Sigmoid colon (tissue), 6 donors: ENCODE measurements at regions not wholly inside any gene's neighbourhood (a gene's known extent, or its start where the extent isn't known, plus 50 kb on each side); places are given as distances from the start of the nearest gene placed in this dataset.
A peak's percentile ranks its signal among the peaks of the same experiment; 100 is the strongest.

Experiments
- DNase-seq: peaks from one replicate; pipeline ENCODE4 v3.0.0-alpha.2; 2019
- H3K27ac ChIP-seq, 4 donors: fragments of 200-600 bp; sonication (generic); one replicate each; pipeline ENCODE4 v1.5.1; 2016 to 2019; ENCODE audit warnings: mild to moderate bottlenecking in 1 of 4
- H3K27me3 ChIP-seq, 3 donors: fragments of 200-600 bp; sonication (generic); one replicate each; pipeline ENCODE4 v1.5.1; 2019; ENCODE audit warnings: mild to moderate bottlenecking in 1 of 3
- H3K36me3 ChIP-seq, 4 donors: fragments of 200-600 bp; sonication (generic); one replicate each; pipeline ENCODE4 v1.5.1; 2016 to 2019
- H3K4me1 ChIP-seq, 4 donors: fragments of 200-600 bp; sonication (generic); one replicate each; pipeline ENCODE4 v1.5.1; 2017 to 2019
- H3K4me3 ChIP-seq, 4 donors: fragments of 200-600 bp; sonication (generic); one replicate each; pipeline ENCODE4 v1.5.1; 2017 to 2019; ENCODE audit warnings: mild to moderate bottlenecking in 2 of 4, moderate library complexity in 1 of 4
- H3K9me3 ChIP-seq, 4 donors: fragments of 200-600 bp in 3 of 4; sonication (generic) in 3 of 4; one replicate each; pipeline versions ENCODE4 v1.5.1 to v1.6.1; 2013 to 2019
- EP300 ChIP-seq, 4 donors: sonication (generic); formaldehyde crosslinking; IDR thresholded peaks; one replicate each; pipeline ENCODE4 v1.6.1; 2017; ENCODE audit warnings: antibody characterized with exemption in 4 of 4
- POLR2A ChIP-seq, 2 donors: fragments of 450-650 bp; IDR thresholded peaks; one replicate each; pipeline ENCODE4 v1.6.1; 2016; ENCODE audit warnings: antibody characterized with exemption in 2 of 2, mild to moderate bottlenecking in 2 of 2, moderate library complexity in 2 of 2
- POLR2AphosphoS5 ChIP-seq, 4 donors: sonication (generic); formaldehyde crosslinking; IDR thresholded peaks; one replicate each; pipeline ENCODE4 v1.6.1; 2017; ENCODE audit warnings: antibody characterized with exemption in 4 of 4
- WGBS, 2 donors: extraction: QIAGEN DNeasy Blood & Tissue Kit; methylation state at CpG; one replicate each; pipeline ENCODE4 v1.1.7; 2013; 5-methylcytosine and 5-hydroxymethylcytosine counted together
- intact Hi-C: fragments of 100-400 bp; cut with DNase I; formaldehyde crosslinking; loops from one replicate; pipeline ENCODE4 v1.15.1; 2023
- TF ChIP-seq, protein P1 (sequence below), 4 experiments: fragments of 450-650 bp in 3 of 4; fragments of 200-600 bp in 1 of 4; IDR thresholded peaks; one replicate each; pipeline ENCODE4 v1.5.1; 2016 to 2019; ENCODE audit warnings: antibody characterized with exemption in 4 of 4, mild to moderate bottlenecking in 3 of 4, moderate library complexity in 2 of 4
- donor health status: healthy with polysubstance abuse.
- donor health status: healthy.

DNA sequence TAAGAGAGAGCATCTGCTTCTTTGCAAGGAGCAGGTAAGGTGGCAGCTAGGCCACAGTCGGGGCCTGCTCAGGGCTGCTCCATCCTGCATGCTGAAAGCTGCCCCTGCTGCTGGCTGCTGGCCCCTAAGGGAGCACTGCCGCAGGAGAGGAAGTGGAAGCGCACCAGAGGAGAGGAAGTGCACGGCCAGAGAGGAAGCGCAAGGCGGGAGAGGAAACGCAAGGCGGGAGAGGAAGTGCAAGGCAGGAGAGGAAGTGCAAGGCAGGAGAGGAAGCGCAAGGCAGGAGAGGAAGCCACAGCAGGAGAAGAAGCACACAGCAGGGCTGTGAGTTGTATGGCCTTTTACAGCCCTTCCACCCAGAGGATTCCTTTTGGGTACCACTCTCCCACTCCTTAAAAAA, 539.0 kb upstream of the TNP1 start:
- TF ChIP-seq EP300 (IDR thresholded peaks at IDR 0.05) (no peak), POLR2A (IDR thresholded peaks at IDR 0.05) (no peak), POLR2AphosphoS5 (IDR thresholded peaks at IDR 0.05) (no peak)
- TF ChIP-seq, protein P1, sequence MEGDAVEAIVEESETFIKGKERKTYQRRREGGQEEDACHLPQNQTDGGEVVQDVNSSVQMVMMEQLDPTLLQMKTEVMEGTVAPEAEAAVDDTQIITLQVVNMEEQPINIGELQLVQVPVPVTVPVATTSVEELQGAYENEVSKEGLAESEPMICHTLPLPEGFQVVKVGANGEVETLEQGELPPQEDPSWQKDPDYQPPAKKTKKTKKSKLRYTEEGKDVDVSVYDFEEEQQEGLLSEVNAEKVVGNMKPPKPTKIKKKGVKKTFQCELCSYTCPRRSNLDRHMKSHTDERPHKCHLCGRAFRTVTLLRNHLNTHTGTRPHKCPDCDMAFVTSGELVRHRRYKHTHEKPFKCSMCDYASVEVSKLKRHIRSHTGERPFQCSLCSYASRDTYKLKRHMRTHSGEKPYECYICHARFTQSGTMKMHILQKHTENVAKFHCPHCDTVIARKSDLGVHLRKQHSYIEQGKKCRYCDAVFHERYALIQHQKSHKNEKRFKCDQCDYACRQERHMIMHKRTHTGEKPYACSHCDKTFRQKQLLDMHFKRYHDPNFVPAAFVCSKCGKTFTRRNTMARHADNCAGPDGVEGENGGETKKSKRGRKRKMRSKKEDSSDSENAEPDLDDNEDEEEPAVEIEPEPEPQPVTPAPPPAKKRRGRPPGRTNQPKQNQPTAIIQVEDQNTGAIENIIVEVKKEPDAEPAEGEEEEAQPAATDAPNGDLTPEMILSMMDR (IDR thresholded peaks at IDR 0.05) = no peak
- peak overlapping the region in 2 of 4 donors; percentile 1 to 30 for H3K27ac ChIP-seq
- no peaks in the 10 kb centered on the region for H3K36me3 ChIP-seq
- WGBS, 2 donors = 54 to 72% methylated on average over 9 of the region's 9 CpGs
- intact Hi-C loops = no loop called here
- H3K4me1 ChIP-seq = peaks cover 0 to 58% (median 54%) of the 10 kb centered on the region in 4 donors
- no peaks in the 10 kb centered on the region for H3K9me3 ChIP-seq
- H3K4me3 ChIP-seq = no peak overlapping the region
- H3K27me3 ChIP-seq = no peaks in the 10 kb centered on the region
- no peak for DNase-seq

DNA sequence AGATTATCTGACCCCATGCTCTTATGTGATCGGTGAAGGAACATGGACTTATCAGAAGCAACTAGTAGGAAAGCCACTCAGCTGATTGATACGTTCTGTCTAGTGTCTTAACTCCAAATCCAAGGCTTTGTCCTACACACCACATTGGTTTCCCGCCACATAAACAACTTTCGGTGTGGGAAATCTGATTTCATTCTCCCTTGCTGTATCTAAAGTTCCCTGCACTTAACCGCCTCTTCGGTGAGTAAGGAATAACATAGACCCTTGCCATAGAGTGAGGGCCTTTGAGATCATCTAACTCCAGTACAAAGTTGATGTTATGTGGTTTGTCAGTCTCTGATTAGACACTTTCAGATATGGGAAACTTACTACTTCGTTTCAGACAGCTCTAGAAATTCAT, 538.2 kb upstream of the TNP1 start:
- Histone ChIP-seq H3K27me3 (no peaks in the 10 kb centered on the region), H3K9me3 (no peaks in the 10 kb centered on the region), H3K27ac (peak overlapping the region in 2 of 4 donors; percentile 6 to 73), H3K4me3 (no peak overlapping the region), H3K4me1 (peaks cover 0 to 58% (median 53%) of the 10 kb centered on the region in 4 donors), H3K36me3 (no peaks in the 10 kb centered on the region)
- intact Hi-C loops = no loop called here
- WGBS, 2 donors = 80 to 88% methylated on average over 7 of the region's 7 CpGs
- TF ChIP-seq, protein P1 (IDR thresholded peaks at IDR 0.05) = no peak
- TF ChIP-seq POLR2AphosphoS5 (IDR thresholded peaks at IDR 0.05) (no peak), EP300 (IDR thresholded peaks at IDR 0.05) (no peak), POLR2A (IDR thresholded peaks at IDR 0.05) (no peak)
- no peak for DNase-seq

DNA sequence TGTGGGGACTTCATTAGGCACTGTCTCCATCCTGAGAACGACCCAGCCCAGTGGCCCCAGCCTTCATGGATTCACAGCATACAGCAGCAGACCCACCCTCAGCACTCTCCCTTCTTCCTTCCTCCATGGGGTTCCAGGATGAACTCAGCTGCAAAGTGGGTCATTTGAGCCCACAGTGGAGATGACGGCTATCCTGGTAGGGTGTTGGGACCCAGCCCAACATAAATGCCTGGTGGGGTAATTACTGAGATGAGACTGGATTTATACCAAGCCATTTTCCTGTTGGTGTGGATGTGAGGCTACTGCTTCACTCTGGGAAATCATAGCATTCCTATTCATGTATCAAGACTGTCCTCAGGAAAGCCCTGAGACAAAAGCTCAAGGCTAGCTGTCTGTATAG, 536.7 kb upstream of the TNP1 start:
- 36 to 69% methylated on average over 2 of the region's 2 CpGs for WGBS, 2 donors
- Histone ChIP-seq H3K36me3 (no peaks in the 10 kb centered on the region), H3K4me1 (peaks cover 0 to 55% (median 46%) of the 10 kb centered on the region in 4 donors), H3K27me3 (no peaks in the 10 kb centered on the region), H3K27ac (peak overlapping the region in 3 of 4 donors; percentile 58 to 73 (median 73)), H3K4me3 (no peak overlapping the region), H3K9me3 (peaks cover 0 to 4% (median 0%) of the 10 kb centered on the region in 4 donors)
- intact Hi-C loops = no loop called here
- TF ChIP-seq POLR2AphosphoS5 (IDR thresholded peaks at IDR 0.05) (no peak), POLR2A (IDR thresholded peaks at IDR 0.05) (no peak), EP300 (IDR thresholded peaks at IDR 0.05) (no peak)
- TF ChIP-seq, protein P1 (IDR thresholded peaks at IDR 0.05) = no peak
- DNase-seq = no peak

DNA sequence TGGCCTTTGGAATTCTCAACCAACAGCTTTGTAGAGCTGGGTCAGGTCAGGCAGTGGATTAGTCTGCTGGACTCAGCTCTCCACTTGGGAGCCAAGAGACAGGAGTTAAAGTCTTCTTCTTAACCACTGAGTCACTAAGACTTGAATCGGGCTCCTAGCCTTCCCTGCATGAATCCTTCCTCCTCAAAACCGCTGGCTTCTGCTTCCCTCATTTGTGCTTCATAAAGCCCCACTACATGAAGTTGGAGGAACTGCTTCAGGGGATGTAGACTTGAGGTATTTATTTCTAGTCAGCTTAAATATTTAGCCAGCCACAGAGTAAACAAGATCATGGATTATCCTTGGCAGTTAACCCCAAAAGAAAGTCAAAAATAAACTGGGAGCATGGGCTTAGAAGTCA, 536.3 kb upstream of the TNP1 start:
- TF ChIP-seq, protein P1 (IDR thresholded peaks at IDR 0.05) = no peak
- TF ChIP-seq POLR2A (IDR thresholded peaks at IDR 0.05) = no peak
- no peak for TF ChIP-seq POLR2AphosphoS5 (IDR thresholded peaks at IDR 0.05)
- TF ChIP-seq EP300 (IDR thresholded peaks at IDR 0.05) = no peak
- Histone ChIP-seq H3K27ac (peak overlapping the region in 3 of 4 donors; percentile 58 to 73 (median 73)), H3K27me3 (no peaks in the 10 kb centered on the region), H3K36me3 (no peaks in the 10 kb centered on the region), H3K4me3 (no peak overlapping the region), H3K9me3 (peaks cover 0 to 5% (median 0%) of the 10 kb centered on the region in 4 donors), H3K4me1 (peaks cover 0 to 55% (median 46%) of the 10 kb centered on the region in 4 donors)
- intact Hi-C loops = no loop called here
- DNase-seq = no peak
- 46 to 65% methylated on average over 2 of the region's 2 CpGs for WGBS, 2 donors
